OCI-LY1 (cell line): ENCODE measurements at regions not wholly inside any gene's neighbourhood (a gene's known extent, or its start where the extent isn't known, plus 50 kb on each side); places are given as distances from the start of the nearest gene placed in this dataset.

ENCODE experiments used
- H2AFZ ChIP-seq: fragments of 200-600 bp; sonication (generic), shearing (Covaris generic); 2 replicates; pipeline ENCODE4 v1.6.0; 2014; ENCODE audit warnings: antibody characterized with exemption, mild to moderate bottlenecking, low read length
- H3F3A ChIP-seq: fragments of 200-600 bp; sonication (generic), shearing (Covaris generic); 2 replicates; pipeline ENCODE4 v1.6.0; 2014; ENCODE audit warnings: mild to moderate bottlenecking, antibody characterized with exemption, low read length, moderate library complexity; ENCODE audit not compliant: insufficient read depth
- H3K27ac ChIP-seq: fragments of 200-600 bp; sonication (generic); 2 replicates; pipeline ENCODE4 v1.5.1; 2014; ENCODE audit warnings: low read length, mixed run types, mild to moderate bottlenecking, low read depth; ENCODE audit not compliant: poor library complexity, severe bottlenecking
- H3K27me3 ChIP-seq: fragments of 200-600 bp; sonication (generic); 2 replicates; pipeline ENCODE4 v1.6.0; 2014; ENCODE audit warnings: antibody characterized with exemption, mild to moderate bottlenecking, low read length, moderate library complexity; ENCODE audit not compliant: insufficient read depth
- H3K36me3 ChIP-seq: fragments of 200-600 bp; sonication (generic); 2 replicates; pipeline ENCODE4 v1.6.1; 2014; ENCODE audit warnings: mild to moderate bottlenecking, antibody characterized with exemption, low read length, moderate library complexity, mixed read lengths; ENCODE audit not compliant: insufficient read depth
- H3K4me1 ChIP-seq: fragments of 200-600 bp; sonication (generic); 2 replicates; pipeline ENCODE4 v1.5.1; 2014; ENCODE audit warnings: mild to moderate bottlenecking, low read length, moderate library complexity; ENCODE audit not compliant: insufficient read depth, severe bottlenecking
- H3K4me2 ChIP-seq: fragments of 200-600 bp; sonication (generic), shearing (Covaris generic); 2 replicates; pipeline ENCODE4 v1.6.1; 2014; ENCODE audit warnings: low read length
- H3K4me3 ChIP-seq: fragments of 200-600 bp; sonication (generic); 2 replicates; pipeline ENCODE4 v1.5.1; 2014; ENCODE audit warnings: low read length, low read depth, mild to moderate bottlenecking, mixed read lengths; ENCODE audit not compliant: poor library complexity, severe bottlenecking
- H3K79me2 ChIP-seq: fragments of 200-600 bp; shearing (Covaris generic); 2 replicates; pipeline ENCODE4 v1.6.1; 2016; ENCODE audit warnings: mixed run types, low read length, mixed read lengths; ENCODE audit not compliant: insufficient read depth
- H3K9ac ChIP-seq: fragments of 200-600 bp; sonication (generic), shearing (Covaris generic); 2 replicates; pipeline ENCODE4 v1.6.1; 2014; ENCODE audit warnings: mild to moderate bottlenecking, low read length, mixed read lengths
- H3K9me2 ChIP-seq: fragments of 200-600 bp; sonication (generic), shearing (Covaris generic); 2 replicates; pipeline ENCODE4 v1.6.1; 2014; ENCODE audit warnings: low read depth, mild to moderate bottlenecking, low read length, mixed read lengths
- H3K9me3 ChIP-seq: fragments of 200-600 bp; shearing (Covaris generic); 2 replicates; pipeline ENCODE4 v1.6.1; 2014; ENCODE audit warnings: low read length, mixed read lengths
- H4K20me1 ChIP-seq: fragments of 200-600 bp; sonication (generic), shearing (Covaris generic); 2 replicates; pipeline ENCODE4 v1.6.0; 2016; ENCODE audit warnings: mild to moderate bottlenecking, low read length; ENCODE audit not compliant: insufficient read depth
- CTCF ChIP-seq: fragments of 200-600 bp; sonication (generic), shearing (Covaris generic); IDR thresholded peaks from 2 replicates; pipeline ENCODE4 v1.5.1; 2017; ENCODE audit warnings: mild to moderate bottlenecking, antibody characterized with exemption, low read length, moderate library complexity, mixed read lengths
- EZH2 ChIP-seq: fragments of 200-600 bp; sonication (generic), shearing (Covaris generic); IDR thresholded peaks from 2 replicates; pipeline ENCODE4 v1.8.0; 2017; ENCODE audit warnings: borderline replicate concordance, mixed run types, mild to moderate bottlenecking, antibody characterized with exemption, low read length, moderate library complexity, mixed read lengths

DNA sequence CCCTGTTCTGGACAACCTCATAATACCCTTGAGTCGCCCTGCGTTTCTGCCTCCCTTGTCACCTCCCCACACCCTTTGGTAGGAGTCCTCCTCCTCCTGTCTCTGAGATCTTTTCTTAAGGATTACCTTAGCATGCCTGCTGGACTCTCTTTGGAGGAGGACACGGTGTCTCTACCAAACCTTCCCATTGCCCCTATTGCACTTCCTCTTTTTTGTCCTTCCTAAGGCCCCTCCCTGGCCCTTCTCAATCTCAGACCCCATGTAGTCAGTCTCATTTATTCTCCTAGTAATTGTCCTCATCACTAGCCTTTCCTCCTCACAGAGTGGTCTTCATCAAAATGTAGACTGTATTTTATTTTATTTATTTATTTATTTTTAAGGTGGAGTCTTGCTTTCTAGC, 335.0 kb upstream of the SFRP2 start:
- no peak overlapping the region for H2AFZ ChIP-seq

GRCh38 chr4:154120690-154121345, 331.9 kb upstream of the SFRP2 start:
- Histone ChIP-seq H3K79me2 (no peaks in the 10 kb centered on the region), H3K4me1 (no peaks in the 10 kb centered on the region), H3K27ac (no peak overlapping the region), H3K9me3 (no peaks in the 10 kb centered on the region), H3K4me3 (no peak overlapping the region), H3F3A (no peaks in the 10 kb centered on the region), H3K27me3 (no peaks in the 10 kb centered on the region), H2AFZ (no peak overlapping the region), H3K9me2 (no peaks in the 10 kb centered on the region), H3K36me3 (no peaks in the 10 kb centered on the region), H4K20me1 (no peaks in the 10 kb centered on the region), H3K9ac (no peak overlapping the region), H3K4me2 (no peak overlapping the region)
- TF ChIP-seq CTCF, result no peak
- TF ChIP-seq EZH2, result no peak

More for the DNA sequence above, 335.0 kb upstream of the SFRP2 start:
- H3K79me2 ChIP-seq, result no peaks in the 10 kb centered on the region
- no peak overlapping the region for H3K9ac ChIP-seq
- H3K9me3 ChIP-seq, result no peaks in the 10 kb centered on the region
- H3K36me3 ChIP-seq, result no peaks in the 10 kb centered on the region
- no peak overlapping the region for H3K4me3 ChIP-seq
- H4K20me1 ChIP-seq, result no peaks in the 10 kb centered on the region
- no peak overlapping the region for H3K27ac ChIP-seq
- no peak for TF ChIP-seq EZH2
- no peak for TF ChIP-seq CTCF
- H3K4me1 ChIP-seq, result no peaks in the 10 kb centered on the region
- no peaks in the 10 kb centered on the region for H3F3A ChIP-seq
- H3K9me2 ChIP-seq, result no peaks in the 10 kb centered on the region
- H3K27me3 ChIP-seq, result no peaks in the 10 kb centered on the region
- H3K4me2 ChIP-seq, result no peak overlapping the region

DNA sequence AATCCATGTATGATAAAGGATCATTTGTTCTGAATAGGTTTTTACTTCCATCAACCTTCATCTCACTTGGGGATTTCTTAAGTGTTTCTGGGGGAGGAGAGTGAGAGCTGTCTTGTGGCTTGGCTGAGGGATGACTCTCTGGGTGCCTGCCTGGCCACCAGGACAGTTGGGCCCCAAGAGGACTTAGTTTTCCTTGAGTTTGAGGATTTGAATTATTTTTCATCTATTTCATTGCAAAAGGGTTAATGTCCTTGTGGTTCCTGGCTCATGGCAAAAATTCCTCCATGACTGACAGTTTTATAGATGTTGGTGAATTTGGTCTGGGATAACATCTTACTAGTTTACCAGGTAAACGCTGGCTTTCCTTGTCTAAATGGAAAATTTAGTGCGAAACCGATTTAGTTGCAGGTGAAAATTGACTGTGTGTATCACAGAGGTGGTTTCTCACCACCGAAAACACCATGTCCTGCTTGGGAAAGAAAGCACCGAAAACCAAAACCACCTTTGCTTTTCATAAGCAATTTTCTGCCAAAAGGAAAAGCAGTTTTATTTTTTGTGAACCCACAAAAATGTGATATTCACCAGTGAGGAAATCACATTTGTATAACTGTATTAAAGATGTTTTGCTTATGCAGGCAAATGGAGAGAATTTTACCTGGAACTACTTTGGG, 331.3 kb upstream of the SFRP2 start:
- Histone ChIP-seq H2AFZ (no peak overlapping the region), H3K9me3 (no peaks in the 10 kb centered on the region), H3K9me2 (no peaks in the 10 kb centered on the region), H3K4me2 (no peak overlapping the region), H3K9ac (no peak overlapping the region), H3K36me3 (no peaks in the 10 kb centered on the region), H3K27me3 (no peaks in the 10 kb centered on the region), H3F3A (no peaks in the 10 kb centered on the region), H3K4me1 (no peaks in the 10 kb centered on the region), H3K4me3 (no peak overlapping the region), H4K20me1 (no peaks in the 10 kb centered on the region), H3K27ac (no peak overlapping the region), H3K79me2 (no peaks in the 10 kb centered on the region)
- TF ChIP-seq CTCF (no peak), EZH2 (no peak)
